NCI-H460 (cell line): ENCODE measurements at regions not wholly inside any gene's neighbourhood (a gene's known extent, or its start where the extent isn't known, plus 50 kb on each side); places are given as distances from the start of the nearest gene placed in this dataset.

Experiments
- DNase-seq: peaks from one replicate; pipeline ENCODE4 v3.0.0-alpha.2; 2016; ENCODE audit warnings: low read depth; ENCODE audit errors: extremely low read depth

DNA sequence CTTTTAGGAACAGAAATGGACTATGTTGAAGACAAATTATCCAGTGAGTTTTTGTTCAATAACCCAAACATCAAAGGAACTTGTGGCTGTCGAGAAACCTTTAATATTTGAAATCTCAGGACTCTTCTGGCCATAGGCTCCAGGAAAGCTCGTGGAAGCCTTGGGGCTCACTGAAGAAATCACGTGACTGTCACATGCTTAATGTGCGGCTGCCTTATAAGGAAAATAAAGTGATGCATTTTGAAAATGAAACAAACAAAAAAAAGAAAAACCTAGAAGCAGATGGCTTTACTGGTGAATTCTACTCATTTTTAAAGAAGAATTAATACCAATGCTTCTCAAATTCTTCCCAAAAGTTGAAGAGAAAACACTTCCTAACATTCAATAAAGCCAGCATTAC lies 228.4 kb upstream of the RAB4A start:
- DNase-seq: no peak

- no peak for DNase-seq
These were observed 227.8 kb upstream of the RAB4A start for GRCh38 chr1:229043115-229043514.

DNA sequence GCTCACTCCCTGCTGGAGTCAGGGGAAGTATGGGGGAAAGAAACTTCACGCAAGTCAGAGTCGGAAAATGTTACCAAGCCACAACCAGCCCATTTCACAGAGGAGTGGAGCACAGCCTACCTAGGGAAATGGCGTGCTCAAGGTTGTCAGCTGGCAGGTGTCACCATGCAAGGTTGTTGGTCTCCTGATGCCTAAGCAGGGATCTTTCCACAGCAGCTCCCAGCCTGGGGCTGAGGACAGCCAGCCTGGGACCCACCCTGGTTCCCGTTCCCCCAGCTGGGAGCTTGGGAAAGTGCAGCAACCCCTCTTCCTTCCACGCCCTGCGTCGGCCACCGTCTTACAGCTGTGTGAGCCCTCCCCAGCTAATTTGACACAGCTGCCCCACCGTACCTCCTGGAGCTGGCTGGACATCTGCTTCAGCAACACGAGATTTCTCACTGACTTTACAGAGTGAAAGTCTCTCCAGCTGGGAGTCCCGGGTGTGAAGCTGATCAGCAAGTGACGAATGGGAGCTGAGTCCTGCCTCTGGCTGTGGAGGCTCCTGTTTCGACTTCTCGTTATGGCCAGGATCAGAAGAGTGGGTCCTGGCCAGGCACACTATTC lies 224.6 kb upstream of the RAB4A start:
- DNase-seq: no peak

GRCh38 chr1:229047161-229047839 lies 223.6 kb upstream of the RAB4A start:
- DNase-seq: no peak

DNA sequence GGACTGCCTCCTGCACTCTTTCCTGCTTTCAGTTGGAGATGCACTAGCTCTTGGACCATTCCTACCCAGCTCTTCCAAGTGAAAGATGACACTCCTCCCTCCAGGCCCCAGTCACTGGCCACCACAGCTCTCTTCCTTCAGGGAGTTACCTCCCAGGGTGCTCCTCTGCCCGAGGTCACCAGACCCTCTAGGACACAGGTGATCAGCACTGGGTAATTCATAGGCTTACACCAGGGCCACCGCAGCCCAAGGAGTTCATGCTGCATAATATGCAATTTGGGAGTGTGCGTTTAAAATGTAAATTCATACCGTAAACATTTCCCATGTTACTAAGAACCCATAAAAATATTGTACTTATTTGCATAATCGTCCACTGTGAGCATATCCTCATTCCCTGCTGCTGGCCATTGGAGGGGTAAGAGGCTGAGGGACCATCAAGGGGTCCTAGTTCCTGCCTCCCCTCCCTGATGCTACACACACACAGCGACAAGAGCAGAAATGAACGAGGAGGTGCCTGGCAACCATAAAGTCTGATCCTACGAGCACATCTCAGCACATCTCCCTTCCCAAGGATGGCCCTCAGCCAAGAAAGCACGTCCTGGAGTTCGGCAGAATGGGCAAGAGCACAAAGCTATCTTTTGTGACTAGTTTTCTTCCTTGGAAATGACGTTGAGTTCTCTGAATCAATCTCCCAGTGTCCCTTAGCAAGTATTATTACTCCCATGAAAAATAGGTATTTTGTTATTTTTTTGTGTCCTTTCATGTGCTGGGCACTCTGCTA lies 222.9 kb upstream of the RAB4A start:
- no peak for DNase-seq

- no peak for DNase-seq
These were observed 222.0 kb upstream of the RAB4A start for GRCh38 chr1:229048896-229049295.

DNA sequence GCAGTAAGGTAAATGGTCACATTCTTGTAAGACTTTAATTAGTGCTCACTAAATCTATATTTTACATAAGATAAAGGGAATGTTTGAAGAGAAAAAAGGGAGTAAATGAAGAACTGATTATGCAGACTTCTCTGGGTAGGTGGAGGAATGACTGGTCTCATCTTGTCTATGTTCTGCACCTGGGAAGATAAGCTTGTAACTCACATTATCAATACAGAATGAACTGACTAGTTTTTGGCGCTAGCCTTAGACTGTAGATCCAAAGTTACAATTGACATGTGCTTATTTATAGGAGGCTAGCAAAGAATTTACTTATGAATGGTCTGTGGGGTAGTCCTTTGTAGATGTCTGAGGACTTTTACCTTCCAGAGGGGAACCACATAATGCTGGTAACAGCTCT lies 214.9 kb upstream of the RAB4A start:
- no peak for DNase-seq

DNA sequence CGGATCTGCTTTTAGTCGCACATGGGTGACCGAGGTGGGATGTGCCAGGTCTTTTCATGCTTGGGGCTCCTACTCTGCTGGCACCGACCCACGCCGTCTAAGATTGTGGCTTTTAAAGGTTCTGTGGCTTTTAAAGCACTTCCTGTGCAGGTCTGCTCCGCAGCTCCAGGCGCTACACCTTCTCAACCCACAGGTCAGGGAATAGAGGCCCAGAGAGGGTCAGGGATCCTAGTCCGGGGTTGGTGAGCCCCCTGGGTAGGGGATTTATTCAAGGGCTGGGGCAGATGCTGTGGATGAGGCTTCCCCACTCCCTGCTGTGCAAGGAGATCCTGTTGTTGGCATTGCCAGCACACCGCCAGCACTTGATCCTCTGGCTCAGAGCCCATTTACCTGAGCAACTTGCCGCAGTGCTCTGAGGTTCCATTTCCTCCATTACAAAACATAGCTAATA lies 212.8 kb upstream of the RAB4A start:
- no peak for DNase-seq

GRCh38 chr1:229058729-229059128 lies 212.2 kb upstream of the RAB4A start:
- DNase-seq: no peak

DNA sequence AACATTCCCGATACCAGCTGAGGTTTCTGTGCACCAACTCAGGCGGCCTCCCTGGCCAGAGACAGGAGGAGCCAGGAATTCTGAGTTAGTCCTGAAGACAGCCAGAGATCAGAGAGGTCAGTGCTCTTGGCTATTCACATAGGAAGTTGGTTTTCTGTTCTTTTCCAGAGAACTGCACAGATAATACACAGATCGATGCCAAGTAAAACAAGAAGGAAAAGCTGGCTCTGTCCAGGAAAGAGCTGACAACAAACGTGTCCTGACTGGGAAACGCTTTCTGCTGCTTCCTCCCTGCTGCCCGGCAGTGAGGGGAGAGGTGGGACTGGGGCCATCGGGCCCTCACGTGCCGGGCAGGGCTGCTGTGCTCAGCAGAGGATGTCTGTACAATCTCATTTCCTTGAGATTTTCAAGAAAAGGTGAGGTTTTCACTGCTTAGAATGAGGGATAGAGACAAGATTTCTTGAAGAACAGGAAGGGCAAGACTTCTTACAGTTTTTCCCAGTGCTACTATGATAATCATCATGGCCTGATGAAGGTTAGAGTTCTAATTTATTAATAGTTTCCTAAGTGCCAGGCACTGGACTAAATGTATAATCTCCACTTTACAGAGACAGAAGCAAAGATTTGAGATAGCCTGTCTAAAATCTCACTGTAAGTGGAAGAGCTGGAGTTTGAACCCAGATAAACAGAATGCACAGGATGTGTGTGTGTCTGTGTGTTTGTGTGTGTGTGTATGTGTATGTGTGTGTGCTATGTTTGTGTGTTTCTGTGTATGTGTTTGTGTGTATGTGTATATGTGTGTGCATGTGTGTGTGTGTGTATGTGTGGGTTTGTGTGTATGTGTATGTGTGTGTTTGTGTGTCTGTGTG lies 211.0 kb upstream of the RAB4A start:
- no peak for DNase-seq

DNA sequence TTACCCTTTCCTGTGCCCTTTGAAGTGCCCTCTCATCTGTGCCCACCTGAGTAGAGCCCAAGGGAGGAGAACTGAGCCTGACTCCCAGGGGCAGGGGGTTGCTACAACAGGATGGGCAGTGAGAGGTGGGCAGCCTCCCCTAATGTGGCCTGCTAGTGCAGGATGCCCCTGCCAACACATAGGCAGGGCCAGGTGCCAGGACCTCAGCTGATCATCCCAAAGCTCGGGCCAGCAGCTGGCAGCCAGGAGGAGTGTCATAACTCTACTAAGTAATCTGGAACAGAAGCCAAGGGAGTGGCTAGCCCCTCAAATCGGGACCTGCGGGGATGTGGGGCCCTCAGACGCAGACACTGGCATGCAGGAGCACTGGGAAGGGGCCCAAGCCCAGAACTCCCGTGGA lies 208.8 kb upstream of the RAB4A start:
- no peak for DNase-seq

GRCh38 chr1:229063154-229063773 lies 207.6 kb upstream of the RAB4A start:
- DNase-seq: no peak

DNA sequence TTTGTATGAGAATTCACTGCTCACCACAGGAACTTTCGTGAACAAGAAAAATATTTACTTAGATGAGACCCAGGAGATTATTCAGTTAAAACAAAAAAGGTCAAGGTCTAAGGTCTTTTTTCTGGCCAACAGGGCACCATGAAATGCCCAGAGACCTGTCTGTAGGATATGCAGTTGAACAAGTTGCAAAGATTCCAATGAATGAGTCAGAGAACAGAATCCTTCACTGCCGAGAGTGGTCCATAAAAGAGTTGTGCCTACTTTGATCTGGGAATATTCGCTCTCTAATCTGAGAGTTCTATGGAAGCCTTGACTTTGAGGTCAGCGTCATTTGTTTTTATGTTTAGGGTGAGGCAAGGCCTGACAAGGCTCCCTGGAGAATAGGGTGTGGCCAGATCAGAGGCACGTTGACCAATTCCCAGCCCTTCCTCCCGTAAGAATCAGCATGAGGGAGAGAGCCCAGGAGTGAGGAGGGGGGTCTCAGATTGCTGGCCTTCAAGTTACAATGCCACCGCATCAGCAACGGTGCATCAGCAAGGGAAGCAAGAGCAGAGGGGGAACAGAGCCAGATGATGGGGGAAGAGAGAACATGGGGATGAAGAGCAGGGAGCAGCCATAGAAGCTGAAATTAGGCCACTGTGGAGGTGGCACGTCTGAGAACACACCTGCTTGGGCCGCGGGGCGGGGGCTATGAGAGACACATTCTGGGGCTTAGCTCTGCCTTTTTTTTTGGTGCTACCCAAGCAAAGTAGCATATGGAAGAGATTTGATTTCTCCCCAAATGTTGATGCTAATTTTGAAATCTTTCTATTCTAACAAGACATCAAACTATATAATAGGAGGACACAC lies 206.4 kb upstream of the RAB4A start:
- peak; percentile 4 for DNase-seq

GRCh38 chr1:229065613-229066012 lies 205.3 kb upstream of the RAB4A start:
- DNase-seq: no peak

- DNase-seq: no peak
These were observed 204.3 kb upstream of the RAB4A start for GRCh38 chr1:229066591-229066990.

DNA sequence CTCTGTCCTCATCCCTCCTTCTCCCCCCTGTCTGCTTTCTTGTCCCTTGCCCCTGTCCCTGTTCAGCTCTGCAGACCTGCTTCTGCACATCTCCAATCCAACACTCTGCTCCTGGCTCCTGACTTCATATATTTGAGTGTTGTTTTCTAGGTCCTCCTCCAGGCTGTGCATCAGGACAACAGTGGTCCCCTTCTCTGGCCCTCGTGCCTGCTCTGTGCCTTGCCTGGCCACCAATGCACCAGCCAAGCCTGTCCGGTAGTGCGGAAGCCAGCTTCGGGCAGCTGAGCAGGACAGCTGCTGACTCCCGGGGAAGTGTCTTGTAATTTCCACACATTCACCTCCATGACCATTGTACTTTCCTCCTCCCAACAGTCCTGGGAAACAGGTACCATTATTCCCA lies 203.4 kb upstream of the RAB4A start:
- DNase-seq: no peak

DNA sequence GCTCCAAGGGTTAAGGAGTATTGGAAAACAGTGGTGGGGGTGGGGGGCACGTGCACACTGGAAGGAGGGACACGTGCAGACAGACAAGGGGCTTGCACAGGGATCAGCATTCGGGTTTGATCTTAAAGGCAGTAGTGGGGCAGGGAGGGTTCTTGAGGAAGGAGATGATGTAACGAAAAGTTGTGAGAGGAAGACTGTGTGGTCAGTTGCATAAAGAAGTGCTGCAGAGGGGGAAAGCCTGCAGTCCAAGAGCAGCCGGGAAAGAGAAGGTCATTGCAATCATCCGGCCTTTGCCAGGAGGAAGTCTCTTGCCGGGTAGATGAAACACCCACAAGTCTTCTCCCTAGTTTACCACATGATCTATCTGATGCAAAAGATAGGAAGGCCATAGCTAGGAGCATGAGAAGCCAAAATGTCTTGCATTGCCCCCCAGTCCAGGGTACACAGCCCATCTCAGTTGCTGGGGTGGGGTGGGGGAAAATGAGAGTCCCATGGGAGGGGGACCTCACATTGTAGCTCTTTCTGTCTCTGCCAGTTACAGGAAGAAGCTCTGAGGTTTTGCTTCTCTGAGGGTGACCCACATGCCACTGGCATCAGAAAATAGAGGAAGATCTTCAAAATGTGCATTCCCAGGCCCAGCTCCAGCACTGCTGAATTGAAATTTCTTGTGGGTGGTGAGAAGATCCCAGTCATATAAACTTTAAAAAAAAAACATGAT lies 202.5 kb upstream of the RAB4A start:
- DNase-seq: no peak

- no peak for DNase-seq
These were observed 201.7 kb upstream of the RAB4A start for GRCh38 chr1:229069176-229069575.

DNA sequence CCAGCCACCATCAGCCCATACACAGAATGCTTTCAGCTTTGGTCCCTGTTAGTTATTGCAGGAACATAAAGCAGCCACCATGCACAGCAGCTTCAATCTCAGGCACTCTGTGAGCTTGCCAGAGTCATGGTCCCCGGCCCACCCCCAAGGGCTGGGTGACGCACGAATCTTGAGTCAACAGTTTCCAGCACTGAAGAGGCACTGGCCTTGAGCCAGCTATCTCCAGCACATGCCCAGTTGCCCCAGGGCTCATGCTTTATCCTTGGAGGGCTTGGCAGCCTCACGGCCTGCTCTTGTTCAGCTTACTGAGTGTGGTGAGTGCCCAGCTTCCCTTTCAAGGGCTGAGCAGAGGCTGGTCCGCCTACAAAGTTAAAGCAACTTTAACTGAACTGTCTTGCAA lies 200.7 kb upstream of the RAB4A start:
- DNase-seq: peak; percentile 75
